ENCODE measurements at regions not wholly inside any gene's neighbourhood (a gene's known extent, or its start where the extent isn't known, plus 50 kb on each side); places are given as distances from the start of the nearest gene placed in this dataset.

DNA sequence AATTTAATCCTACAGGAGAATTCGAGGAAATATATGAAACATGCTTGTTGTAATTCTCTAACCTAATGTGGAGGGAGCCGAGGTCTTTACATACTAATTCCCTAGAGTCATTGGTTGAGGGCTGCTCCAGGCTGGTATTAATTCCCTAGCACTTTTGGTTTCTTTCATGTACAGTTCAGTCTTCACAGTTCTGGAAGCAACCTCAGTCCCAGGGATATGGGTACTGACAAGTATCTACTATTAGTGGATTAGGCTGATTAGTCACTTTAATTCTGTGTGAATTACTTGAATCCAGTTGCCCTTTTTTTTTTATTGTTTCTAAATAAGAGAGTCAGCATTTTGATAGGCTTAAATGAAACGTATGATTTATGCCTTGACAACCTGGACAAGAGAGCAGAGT, 172.3 kb upstream of the HTR2A start:
- no peak overlapping the region for H2AK9ac ChIP-seq (replicated peaks; ENCODE audit: low read depth, low read length, poor library complexity)
- H4K8ac ChIP-seq (ENCODE audit: low read depth in 2 of 2, low read length in 2 of 2): no peak overlapping the region
- no peaks in the 10 kb centered on the region for H3K9me3 ChIP-seq (ENCODE audit: control insufficient read depth, insufficient read depth, low read length)
- POLR2A ChIA-PET (ENCODE audit: unreplicated experiment): no interaction called here
- H3K27ac ChIP-seq (ENCODE audit: insufficient read depth, low read length): no peak overlapping the region
- dilution Hi-C loops (cut with HindIII; ENCODE audit: low sequenced_read_pairs, unreplicated experiment): no loop called here
- H2BK15ac ChIP-seq (ENCODE audit: low read depth, low read length): no peak overlapping the region
- no peak overlapping the region for H3K9ac ChIP-seq (ENCODE audit: low read depth, low read length)
- ATAC-seq (ENCODE audit: low read depth) (no peak), DNase-seq (no peak)
- H4K20me1 ChIP-seq (ENCODE audit: insufficient read depth, low read length): no peaks in the 10 kb centered on the region
- H2BK120ac ChIP-seq (ENCODE audit: low read depth, low read length): no peak overlapping the region
- no peaks in the 10 kb centered on the region for H3K36me3 ChIP-seq (ENCODE audit: control insufficient read depth, insufficient read depth, low read length)
- no peak overlapping the region for H3K56ac ChIP-seq (ENCODE audit: extremely low read depth, insufficient read depth, low read length)
- BruUV-seq (replicated peaks): no TSS peak
- no peak overlapping the region for H2BK20ac ChIP-seq (ENCODE audit: low read depth, low read length)
- no peaks in the 10 kb centered on the region for H3K9me1 ChIP-seq (ENCODE audit: insufficient read depth, low read length)
- no peak overlapping the region for H2BK5ac ChIP-seq (ENCODE audit: low read depth, low read length, poor library complexity, severe bottlenecking)
- H3K18ac ChIP-seq (ENCODE audit: low read depth, low read length): no peak overlapping the region
- no peak overlapping the region for H3K23ac ChIP-seq (ENCODE audit: low read depth, low read length)
- intact Hi-C loops (cut with micrococcal nuclease): no loop called here
- no peak overlapping the region for H3K4ac ChIP-seq (ENCODE audit: low read depth, low read length)
- no peak overlapping the region for H2AK5ac ChIP-seq (ENCODE audit: low read depth, low read length)
- in situ Hi-C loops (cut with MboI; ENCODE audit: low sequenced_read_pairs): no loop called here
- no CpG with 5 or more reads among the region's 3 CpGs for WGBS, 2 experiments (ENCODE audit: extremely low coverage in 2 of 2, insufficient read length in 1 of 2)
- H3K4me1 ChIP-seq (ENCODE audit: control insufficient read depth, insufficient read depth, low read length): no peaks in the 10 kb centered on the region
- no peak overlapping the region for H3K14ac ChIP-seq (replicated peaks; ENCODE audit: low read depth, low read length)
- H3K79me1 ChIP-seq (ENCODE audit: low read depth in 1 of 2, low read length in 2 of 2): no peaks in the 10 kb centered on the region
- CTCF ChIA-PET: no interaction called here
- no peak for TF ChIP-seq NFE2L2 (IDR thresholded peaks at IDR 0.05; ENCODE audit: low read depth, low read length)
- peak; percentile 54 for TF ChIP-seq MAFK (IDR thresholded peaks at IDR 0.05; ENCODE audit: low read depth, low read length)
- H4K91ac ChIP-seq (ENCODE audit: insufficient read depth, low read depth, low read length): no peak overlapping the region
- H3K4me2 ChIP-seq (ENCODE audit: low read depth, low read length): no peak overlapping the region
- no peak overlapping the region for H4K5ac ChIP-seq (ENCODE audit: low read depth, low read length)
- no peaks in the 10 kb centered on the region for H3K27me3 ChIP-seq (ENCODE audit: control insufficient read depth, insufficient read depth, low read length)
- no peak overlapping the region for H3K4me3 ChIP-seq (ENCODE audit: insufficient read depth, low read depth, low read length)
- H2AFZ ChIP-seq (replicated peaks; ENCODE audit: low read length, poor library complexity): no peak overlapping the region
